Endothelial cell of umbilical vein (primary cell): ENCODE measurements at regions not wholly inside any gene's neighbourhood (a gene's known extent, or its start where the extent isn't known, plus 50 kb on each side); places are given as distances from the start of the nearest gene placed in this dataset.

ENCODE experiments used
- BruUV-seq: library from RNA; stranded (reverse); fragments of 400-500 nt; replicated peaks from 2 replicates; lab custom pipeline; 2021; lab: Mats Ljungman, UMichigan
- CTCF ChIA-PET: fragments of 300-600, 350-600 bp; sonication (Branson Sonifier 250); formaldehyde crosslinking; loops from one replicate; lab custom pipeline; 2021; ENCODE audit warnings: antibody characterized with exemption, inconsistent platforms; lab: Charles Lee
- POLR2A ChIA-PET: fragments of 300-600, 350-600 bp; sonication (Branson Sonifier 250); formaldehyde crosslinking; loops from one replicate; lab custom pipeline; 2021; ENCODE audit warnings: antibody characterized with exemption, inconsistent platforms; lab: Charles Lee
- DNase-seq: peaks from one replicate; pipeline ENCODE4 v3.0.0-alpha.2; 2011; ENCODE audit warnings: low read depth, low spot score
- FAIRE-seq: peaks from 2 replicates; lab custom pipeline; 2011; peaks lifted over from hg19 to GRCh38; lab: Jason Lieb, UNC
- H2AFZ ChIP-seq: 2 replicates; pipeline ENCODE4 v1.6.0; 2012; ENCODE audit warnings: low read depth, low read length, control low read depth, inconsistent platforms
- H3K27ac ChIP-seq: 2 replicates; pipeline ENCODE4 v1.5.1; 2011; ENCODE audit warnings: low read depth, mild to moderate bottlenecking, control low read depth, low read length, moderate library complexity; ENCODE audit not compliant: insufficient read depth
- H3K27me3 ChIP-seq, 2 experiments: 2 replicates each; pipeline versions ENCODE4 v1.6.0 to v1.6.1; 2011; ENCODE audit warnings: low read length in 2 of 2, mixed read lengths in 1 of 2; ENCODE audit not compliant: control insufficient read depth in 2 of 2, insufficient read depth in 2 of 2
- H3K36me3 ChIP-seq, 2 experiments: 2 replicates in 1 of 2; 3 replicates in 1 of 2; pipeline ENCODE4 v1.5.1; 2011; ENCODE audit warnings: low read length in 2 of 2, mild to moderate bottlenecking in 1 of 2, moderate library complexity in 1 of 2; ENCODE audit not compliant: control insufficient read depth in 2 of 2, insufficient read depth in 2 of 2; ENCODE audit errors: extremely low read depth in 1 of 2
- H3K4me1 ChIP-seq: 3 replicates; pipeline ENCODE4 v1.5.1; 2011; ENCODE audit warnings: mild to moderate bottlenecking, low read length; ENCODE audit not compliant: control insufficient read depth, insufficient read depth; ENCODE audit errors: extremely low read depth
- H3K4me2 ChIP-seq: 2 replicates; pipeline ENCODE4 v1.6.1; 2011; ENCODE audit warnings: low read length, control low read depth, mixed read lengths; ENCODE audit not compliant: insufficient read depth
- H3K4me3 ChIP-seq, 3 experiments: fragments of 200-600 bp in 1 of 3; sonication (generic), shearing (Covaris generic) in 1 of 3; replicated peaks in 1 of 3; 2 replicates each; pipeline ENCODE4 v1.5.1; 2011 to 2016; ENCODE audit warnings: control low read depth in 3 of 3, low read length in 3 of 3, mild to moderate bottlenecking in 2 of 3, inconsistent platforms in 1 of 3, low read depth in 1 of 3, moderate library complexity in 1 of 3; ENCODE audit not compliant: insufficient read depth in 1 of 3
- H3K79me2 ChIP-seq: 2 replicates; pipeline ENCODE4 v1.6.0; 2012; ENCODE audit warnings: low read length, inconsistent platforms; ENCODE audit not compliant: control insufficient read depth, insufficient read depth
- H3K9ac ChIP-seq: replicated peaks from 2 replicates; pipeline ENCODE3; 2011; ENCODE audit warnings: low read length, control low read depth; ENCODE audit not compliant: insufficient read depth; ENCODE audit errors: extremely low read depth
- H3K9me1 ChIP-seq: replicated peaks from 3 replicates; pipeline ENCODE4 v1.6.0; 2011; ENCODE audit warnings: mild to moderate bottlenecking, low read length; ENCODE audit not compliant: control insufficient read depth, insufficient read depth; ENCODE audit errors: extremely low read depth
- H3K9me3 ChIP-seq: replicated peaks from 2 replicates; pipeline ENCODE4 v1.5.1; 2012; ENCODE audit warnings: low read length, inconsistent platforms; ENCODE audit not compliant: control insufficient read depth, insufficient read depth
- H4K20me1 ChIP-seq: replicated peaks from 2 replicates; pipeline ENCODE3; 2011; ENCODE audit warnings: mild to moderate bottlenecking, low read length; ENCODE audit not compliant: control insufficient read depth, insufficient read depth; ENCODE audit errors: extremely low read depth
- EZH2 ChIP-seq: IDR thresholded peaks from 2 replicates; pipeline ENCODE4 v1.6.1; 2012; ENCODE audit warnings: borderline replicate concordance, low read depth, mild to moderate bottlenecking, moderate library complexity, low read length, inconsistent platforms; ENCODE audit not compliant: severe bottlenecking
- GATA2 ChIP-seq: IDR thresholded peaks from 2 replicates; pipeline ENCODE4 v1.7.0; 2011; ENCODE audit warnings: low read depth, mild to moderate bottlenecking, moderate library complexity, mixed read lengths, low read length; ENCODE audit not compliant: insufficient read length, insufficient read depth
- JUN ChIP-seq: IDR thresholded peaks from 2 replicates; pipeline ENCODE4 v1.6.1; 2011; ENCODE audit warnings: borderline replicate concordance, low read depth; ENCODE audit not compliant: insufficient read length, insufficient read depth
- MYC ChIP-seq: IDR thresholded peaks from one replicate; pipeline ENCODE4 v1.6.1; 2011; ENCODE audit warnings: mild to moderate bottlenecking, low read depth, low read length
- POLR2A ChIP-seq: IDR thresholded peaks from 2 replicates; pipeline ENCODE4 v1.6.1; 2012; ENCODE audit warnings: low read depth, mild to moderate bottlenecking, control low read depth, low read length
- POLR2AphosphoS5 ChIP-seq: IDR thresholded peaks from 2 replicates; pipeline ENCODE4 v1.6.1; 2012; ENCODE audit warnings: low read depth, mild to moderate bottlenecking, control low read depth, low read length, moderate library complexity; ENCODE audit not compliant: insufficient read depth
- dilution Hi-C: fragments of 300-500 bp; cut with MboI; formaldehyde crosslinking; loops from one replicate; pipeline ENCODE4 v1.15.0; 2019; ENCODE audit warnings: low sequenced_read_pairs; ENCODE audit not compliant: extremely low pct_ligation_motif_present
- intact Hi-C: fragments of 100-400 bp; cut with micrococcal nuclease; formaldehyde crosslinking; loops from one replicate; pipeline ENCODE4 v1.10.0; 2022
- TF ChIP-seq, protein P1 (sequence below), 2 donors: IDR thresholded peaks; 1 replicate in 1 of 2; 2 replicates in 1 of 2; pipeline ENCODE4 v1.5.1; 2011; ENCODE audit warnings: low read length in 2 of 2, mild to moderate bottlenecking in 2 of 2, moderate library complexity in 2 of 2, control low read depth in 1 of 2, inconsistent platforms in 1 of 2, low read depth in 1 of 2; ENCODE audit not compliant: insufficient read depth in 1 of 2; ENCODE audit errors: extremely low read depth in 1 of 2

DNA sequence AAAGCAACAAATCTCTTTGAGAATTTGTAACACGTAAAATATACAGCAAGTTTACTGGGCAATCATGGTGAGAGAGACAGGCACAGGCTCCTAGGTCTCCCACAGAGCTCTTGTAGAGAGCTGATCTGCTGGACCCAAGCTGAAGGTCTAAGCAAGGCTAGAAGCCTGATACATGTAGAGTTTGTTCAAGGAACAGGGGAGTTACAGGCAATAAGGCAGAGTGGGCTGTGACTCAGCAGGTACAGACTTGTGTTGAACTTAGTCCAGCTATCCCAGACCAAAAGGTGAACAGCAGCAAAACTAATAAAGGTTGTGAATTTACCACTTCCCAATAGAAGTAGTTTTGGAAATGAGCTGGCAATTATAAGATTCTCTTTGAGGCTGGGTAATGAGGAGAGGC lies 273.6 kb downstream of the GRIN2B start:
- no peak for TF ChIP-seq EZH2
- Histone ChIP-seq H3K27me3 (no peaks in the 10 kb centered on the region), H4K20me1 (no peaks in the 10 kb centered on the region), H3K4me1 (no peaks in the 10 kb centered on the region), H3K36me3 (no peaks in the 10 kb centered on the region), H3K4me2 (no peak overlapping the region), H3K9me3 (no peaks in the 10 kb centered on the region), H3K9me1 (no peaks in the 10 kb centered on the region), H3K79me2 (no peaks in the 10 kb centered on the region), H2AFZ (no peak overlapping the region), H3K27ac (no peak overlapping the region), H3K4me3 (no peak overlapping the region), H3K9ac (no peak overlapping the region)
- POLR2A ChIA-PET: no interaction called here
- no peak for DNase-seq
- intact Hi-C loops: no loop called here
- CTCF ChIA-PET: no interaction called here
- no TSS peak for BruUV-seq
- FAIRE-seq: no peak
- dilution Hi-C loops: no loop called here

DNA sequence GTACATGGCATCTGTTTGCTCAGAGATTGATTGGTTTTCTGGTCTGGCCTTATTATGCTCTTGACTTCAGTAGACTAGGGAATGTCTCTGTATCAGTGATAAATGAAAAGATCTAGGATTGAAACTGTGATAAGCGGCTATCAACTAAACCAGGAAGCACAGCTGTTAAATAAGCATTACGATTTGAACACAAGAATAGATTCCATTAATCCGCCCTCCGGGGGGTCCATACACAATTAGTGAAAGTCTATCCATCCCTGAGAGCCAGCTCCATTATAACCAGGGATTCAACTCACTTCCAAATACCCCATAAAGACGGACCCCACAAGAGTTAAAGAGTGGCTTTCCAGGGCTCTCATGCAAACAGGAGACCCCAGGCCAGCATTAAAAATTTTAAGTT lies 279.0 kb downstream of the GRIN2B start:
- FAIRE-seq: no peak
- CTCF ChIA-PET: no interaction called here
- no peak for TF ChIP-seq POLR2A
- TF ChIP-seq EZH2: no peak
- TF ChIP-seq GATA2: no peak
- TF ChIP-seq, protein P1, sequence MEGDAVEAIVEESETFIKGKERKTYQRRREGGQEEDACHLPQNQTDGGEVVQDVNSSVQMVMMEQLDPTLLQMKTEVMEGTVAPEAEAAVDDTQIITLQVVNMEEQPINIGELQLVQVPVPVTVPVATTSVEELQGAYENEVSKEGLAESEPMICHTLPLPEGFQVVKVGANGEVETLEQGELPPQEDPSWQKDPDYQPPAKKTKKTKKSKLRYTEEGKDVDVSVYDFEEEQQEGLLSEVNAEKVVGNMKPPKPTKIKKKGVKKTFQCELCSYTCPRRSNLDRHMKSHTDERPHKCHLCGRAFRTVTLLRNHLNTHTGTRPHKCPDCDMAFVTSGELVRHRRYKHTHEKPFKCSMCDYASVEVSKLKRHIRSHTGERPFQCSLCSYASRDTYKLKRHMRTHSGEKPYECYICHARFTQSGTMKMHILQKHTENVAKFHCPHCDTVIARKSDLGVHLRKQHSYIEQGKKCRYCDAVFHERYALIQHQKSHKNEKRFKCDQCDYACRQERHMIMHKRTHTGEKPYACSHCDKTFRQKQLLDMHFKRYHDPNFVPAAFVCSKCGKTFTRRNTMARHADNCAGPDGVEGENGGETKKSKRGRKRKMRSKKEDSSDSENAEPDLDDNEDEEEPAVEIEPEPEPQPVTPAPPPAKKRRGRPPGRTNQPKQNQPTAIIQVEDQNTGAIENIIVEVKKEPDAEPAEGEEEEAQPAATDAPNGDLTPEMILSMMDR (IDR thresholded peaks at IDR 0.05; ENCODE audit: extremely low read depth in 1 of 2, insufficient read depth in 1 of 2, low read depth in 1 of 2, low read length in 2 of 2): no peak
- no peak for TF ChIP-seq POLR2AphosphoS5
- TF ChIP-seq JUN: no peak
- no peak for TF ChIP-seq MYC

More for the DNA sequence above, 279.0 kb downstream of the GRIN2B start:
- no TSS peak for BruUV-seq
- Histone ChIP-seq H3K27me3 (no peaks in the 10 kb centered on the region), H3K9me3 (no peaks in the 10 kb centered on the region), H3K9ac (no peak overlapping the region), H3K4me1 (no peaks in the 10 kb centered on the region), H3K79me2 (no peaks in the 10 kb centered on the region), H4K20me1 (no peaks in the 10 kb centered on the region), H3K27ac (no peak overlapping the region), H3K4me2 (no peak overlapping the region), H3K4me3 (no peak overlapping the region), H2AFZ (no peak overlapping the region), H3K36me3 (no peaks in the 10 kb centered on the region), H3K9me1 (no peaks in the 10 kb centered on the region)
- DNase-seq: no peak
- POLR2A ChIA-PET: no interaction called here
- intact Hi-C loops (no loop called here), dilution Hi-C loops (no loop called here)
